ENCODE measurements at regions not wholly inside any gene's neighbourhood (a gene's known extent, or its start where the extent isn't known, plus 50 kb on each side); places are given as distances from the start of the nearest gene placed in this dataset.

DNA sequence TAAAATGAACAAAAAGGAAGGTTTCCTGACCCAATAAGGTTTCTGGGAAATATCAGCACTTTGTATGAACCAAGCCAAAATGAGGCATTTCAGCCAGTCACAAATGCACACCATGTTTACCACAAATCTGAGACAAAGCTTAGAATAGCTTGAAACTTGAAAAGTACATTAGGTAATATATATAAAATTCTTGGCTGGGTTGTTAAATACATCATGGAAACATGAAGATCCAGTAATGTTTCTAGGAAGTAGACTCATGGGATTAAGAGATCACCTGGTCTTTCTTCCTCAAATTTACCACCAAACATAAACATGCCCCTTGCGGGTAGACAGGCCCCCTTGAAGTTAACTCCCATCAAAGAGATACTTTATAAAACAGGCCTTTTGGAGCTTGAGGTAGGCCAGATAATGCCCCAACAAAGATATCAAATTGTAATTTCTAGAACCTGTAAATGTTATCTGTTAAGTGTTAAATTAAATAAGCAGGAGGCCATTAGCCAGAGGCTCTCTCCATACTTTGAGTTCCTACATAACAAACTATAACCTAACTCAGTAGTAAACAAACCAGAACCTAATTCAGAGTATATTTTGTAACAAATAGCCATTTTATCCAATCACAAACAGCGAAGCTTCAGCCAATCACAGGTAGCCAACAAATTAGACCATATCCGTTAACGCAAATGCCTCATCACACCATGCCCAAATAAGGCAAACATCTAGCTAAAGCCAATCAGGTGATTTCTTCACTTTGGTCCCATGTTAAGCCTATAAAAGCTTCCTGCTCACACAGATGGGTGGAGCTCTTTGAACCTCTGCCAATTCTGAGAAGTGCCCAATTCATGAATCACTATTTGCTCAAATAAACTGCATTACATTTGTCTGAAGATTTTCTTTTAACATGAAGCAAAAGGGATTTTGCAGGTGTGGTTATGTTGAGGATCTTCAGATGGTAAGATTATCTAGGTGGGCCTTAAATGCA lies 127.9 kb upstream of the TARS1 start (continued):
- TF ChIP-seq, protein P1, sequence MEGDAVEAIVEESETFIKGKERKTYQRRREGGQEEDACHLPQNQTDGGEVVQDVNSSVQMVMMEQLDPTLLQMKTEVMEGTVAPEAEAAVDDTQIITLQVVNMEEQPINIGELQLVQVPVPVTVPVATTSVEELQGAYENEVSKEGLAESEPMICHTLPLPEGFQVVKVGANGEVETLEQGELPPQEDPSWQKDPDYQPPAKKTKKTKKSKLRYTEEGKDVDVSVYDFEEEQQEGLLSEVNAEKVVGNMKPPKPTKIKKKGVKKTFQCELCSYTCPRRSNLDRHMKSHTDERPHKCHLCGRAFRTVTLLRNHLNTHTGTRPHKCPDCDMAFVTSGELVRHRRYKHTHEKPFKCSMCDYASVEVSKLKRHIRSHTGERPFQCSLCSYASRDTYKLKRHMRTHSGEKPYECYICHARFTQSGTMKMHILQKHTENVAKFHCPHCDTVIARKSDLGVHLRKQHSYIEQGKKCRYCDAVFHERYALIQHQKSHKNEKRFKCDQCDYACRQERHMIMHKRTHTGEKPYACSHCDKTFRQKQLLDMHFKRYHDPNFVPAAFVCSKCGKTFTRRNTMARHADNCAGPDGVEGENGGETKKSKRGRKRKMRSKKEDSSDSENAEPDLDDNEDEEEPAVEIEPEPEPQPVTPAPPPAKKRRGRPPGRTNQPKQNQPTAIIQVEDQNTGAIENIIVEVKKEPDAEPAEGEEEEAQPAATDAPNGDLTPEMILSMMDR (conservative IDR thresholded peaks at IDR 0.05; ENCODE audit: low read depth in 2 of 2), result no peak
- no peak for TF ChIP-seq ZNF331 (CRISPR knock-in tag; IDR thresholded peaks at IDR 0.05; ENCODE audit: low read depth)
- TF ChIP-seq EZH2 (IDR thresholded peaks at IDR 0.05; ENCODE audit: low read depth, unreplicated experiment), result no peak
- TF ChIP-seq CREB1 (CRISPR knock-in tag; IDR thresholded peaks at IDR 0.05; ENCODE audit: low read depth), result no peak
- TF ChIP-seq, protein P2, sequence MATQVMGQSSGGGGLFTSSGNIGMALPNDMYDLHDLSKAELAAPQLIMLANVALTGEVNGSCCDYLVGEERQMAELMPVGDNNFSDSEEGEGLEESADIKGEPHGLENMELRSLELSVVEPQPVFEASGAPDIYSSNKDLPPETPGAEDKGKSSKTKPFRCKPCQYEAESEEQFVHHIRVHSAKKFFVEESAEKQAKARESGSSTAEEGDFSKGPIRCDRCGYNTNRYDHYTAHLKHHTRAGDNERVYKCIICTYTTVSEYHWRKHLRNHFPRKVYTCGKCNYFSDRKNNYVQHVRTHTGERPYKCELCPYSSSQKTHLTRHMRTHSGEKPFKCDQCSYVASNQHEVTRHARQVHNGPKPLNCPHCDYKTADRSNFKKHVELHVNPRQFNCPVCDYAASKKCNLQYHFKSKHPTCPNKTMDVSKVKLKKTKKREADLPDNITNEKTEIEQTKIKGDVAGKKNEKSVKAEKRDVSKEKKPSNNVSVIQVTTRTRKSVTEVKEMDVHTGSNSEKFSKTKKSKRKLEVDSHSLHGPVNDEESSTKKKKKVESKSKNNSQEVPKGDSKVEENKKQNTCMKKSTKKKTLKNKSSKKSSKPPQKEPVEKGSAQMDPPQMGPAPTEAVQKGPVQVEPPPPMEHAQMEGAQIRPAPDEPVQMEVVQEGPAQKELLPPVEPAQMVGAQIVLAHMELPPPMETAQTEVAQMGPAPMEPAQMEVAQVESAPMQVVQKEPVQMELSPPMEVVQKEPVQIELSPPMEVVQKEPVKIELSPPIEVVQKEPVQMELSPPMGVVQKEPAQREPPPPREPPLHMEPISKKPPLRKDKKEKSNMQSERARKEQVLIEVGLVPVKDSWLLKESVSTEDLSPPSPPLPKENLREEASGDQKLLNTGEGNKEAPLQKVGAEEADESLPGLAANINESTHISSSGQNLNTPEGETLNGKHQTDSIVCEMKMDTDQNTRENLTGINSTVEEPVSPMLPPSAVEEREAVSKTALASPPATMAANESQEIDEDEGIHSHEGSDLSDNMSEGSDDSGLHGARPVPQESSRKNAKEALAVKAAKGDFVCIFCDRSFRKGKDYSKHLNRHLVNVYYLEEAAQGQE (IDR thresholded peaks at IDR 0.05; ENCODE audit: unreplicated experiment), result no peak
- no peak for TF ChIP-seq STAT1 (IDR thresholded peaks at IDR 0.05; ENCODE audit: unreplicated experiment)

DNA sequence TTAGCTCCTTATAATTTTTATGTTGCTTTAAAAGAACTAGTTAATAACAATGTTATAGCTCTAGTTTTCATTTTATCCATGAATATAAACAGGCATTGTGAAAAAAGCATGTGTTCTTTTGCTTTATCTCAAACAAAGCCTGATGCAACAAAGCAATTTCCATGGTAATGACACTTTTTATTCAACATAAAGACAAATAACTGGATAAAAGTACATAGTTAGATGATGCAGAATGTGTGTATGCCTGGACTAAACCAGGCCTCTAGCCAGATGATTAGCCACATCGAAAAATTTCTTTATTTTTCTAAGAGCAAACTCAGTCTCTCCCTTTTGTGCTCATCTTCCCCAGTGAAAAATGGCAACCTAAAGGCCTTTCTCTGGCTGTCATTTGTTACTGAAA lies 125.6 kb upstream of the TARS1 start:
- Mint-ChIP-seq H3K4me1 (no peaks in the 10 kb centered on the region), H3K27me3 (ENCODE audit: insufficient read depth, low read depth, poor library complexity) (peaks cover 2% of the 10 kb centered on the region), H3K9me3 (no peaks in the 10 kb centered on the region), H3K27ac (no peak overlapping the region), H3K4me3 (no peak overlapping the region), H3K36me3 (ENCODE audit: low read depth) (no peaks in the 10 kb centered on the region)
- Histone ChIP-seq H3K27ac (ENCODE audit: low read depth) (no peak overlapping the region), H3K27me3 (ENCODE audit: insufficient read depth) (no peaks in the 10 kb centered on the region), H3K9me2 (ENCODE audit: insufficient read depth) (peaks cover 9% of the 10 kb centered on the region; the same call in 1 of the 2 replicates), H3K4me2 (no peak overlapping the region), H3K4me3 (no peak overlapping the region), H3F3A (replicated peaks; ENCODE audit: low read depth) (no peaks in the 10 kb centered on the region), H3K36me3 (ENCODE audit: insufficient read depth) (no peaks in the 10 kb centered on the region), H3K79me2 (replicated peaks; ENCODE audit: insufficient read depth) (no peaks in the 10 kb centered on the region), H2AFZ (no peak overlapping the region), H3K4me1 (ENCODE audit: insufficient read depth) (no peaks in the 10 kb centered on the region), H4K20me1 (replicated peaks; ENCODE audit: insufficient read depth) (no peaks in the 10 kb centered on the region)
- no peak for DNase-seq (ENCODE audit: low spot score)
- no peak for ATAC-seq
- TF ChIP-seq, protein P2 (IDR thresholded peaks at IDR 0.05; ENCODE audit: unreplicated experiment), result no peak
- TF ChIP-seq, protein P3, sequence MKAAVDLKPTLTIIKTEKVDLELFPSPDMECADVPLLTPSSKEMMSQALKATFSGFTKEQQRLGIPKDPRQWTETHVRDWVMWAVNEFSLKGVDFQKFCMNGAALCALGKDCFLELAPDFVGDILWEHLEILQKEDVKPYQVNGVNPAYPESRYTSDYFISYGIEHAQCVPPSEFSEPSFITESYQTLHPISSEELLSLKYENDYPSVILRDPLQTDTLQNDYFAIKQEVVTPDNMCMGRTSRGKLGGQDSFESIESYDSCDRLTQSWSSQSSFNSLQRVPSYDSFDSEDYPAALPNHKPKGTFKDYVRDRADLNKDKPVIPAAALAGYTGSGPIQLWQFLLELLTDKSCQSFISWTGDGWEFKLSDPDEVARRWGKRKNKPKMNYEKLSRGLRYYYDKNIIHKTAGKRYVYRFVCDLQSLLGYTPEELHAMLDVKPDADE (IDR thresholded peaks at IDR 0.05), result no peak
- TF ChIP-seq STAT1 (IDR thresholded peaks at IDR 0.05; ENCODE audit: unreplicated experiment), result no peak
- TF ChIP-seq, protein P1 (conservative IDR thresholded peaks at IDR 0.05; ENCODE audit: low read depth in 2 of 2), result no peak

Measured in GM23338 (cell line).